ENCODE measurements at regions not wholly inside any gene's neighbourhood (a gene's known extent, or its start where the extent isn't known, plus 50 kb on each side); places are given as distances from the start of the nearest gene placed in this dataset.
"Not testable (repeated sequence)": the region's sequence is repeated elsewhere in the genome, so short reads cannot be mapped to it uniquely, and the experiment has no call there.

DNA sequence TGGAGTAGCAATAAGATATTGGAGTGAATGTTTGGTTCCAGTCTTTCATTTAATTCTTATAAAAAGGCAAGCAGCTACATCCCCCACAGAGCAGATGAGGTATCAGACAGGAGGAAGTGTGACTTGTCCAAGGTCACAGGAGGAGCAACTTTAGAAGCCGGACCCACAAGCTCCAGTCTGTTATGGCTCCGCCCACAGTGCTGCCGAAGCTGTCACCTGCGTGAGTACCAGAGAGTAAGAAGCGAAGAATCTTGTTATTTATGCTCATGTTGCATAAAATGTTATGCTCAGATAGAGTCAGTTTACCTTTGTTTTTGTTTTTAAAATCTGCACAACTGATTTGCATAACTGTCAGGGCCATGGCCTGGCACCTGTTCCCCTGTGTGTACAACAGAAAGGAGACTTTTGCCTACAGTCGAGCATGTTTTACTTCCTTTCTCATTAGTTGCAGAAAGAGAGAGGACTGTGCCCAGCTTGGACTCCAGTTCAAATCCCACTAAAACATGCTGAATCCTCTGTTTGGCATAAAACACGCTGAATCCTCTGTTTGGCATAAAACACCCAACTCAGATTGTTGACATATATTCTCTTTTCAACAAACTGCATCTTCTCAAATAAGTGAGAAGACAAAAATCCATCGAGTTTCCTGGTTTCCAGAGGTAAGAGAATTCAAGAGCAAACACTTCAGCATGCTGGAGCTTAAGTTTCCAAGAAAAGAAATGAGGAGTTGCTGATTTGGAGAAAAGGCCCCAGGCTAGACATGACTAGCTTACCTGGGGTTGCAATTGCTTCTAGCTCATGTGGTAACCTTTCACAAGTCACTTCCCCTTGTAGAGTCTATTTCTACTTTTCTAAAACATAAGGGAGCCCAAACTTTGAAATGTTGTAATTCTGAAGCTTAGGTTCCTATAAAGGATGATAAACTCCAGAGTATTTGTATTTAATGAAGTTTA is 409.8 kb upstream of the ZMIZ1 start:
- no peak for ATAC-seq

DNA sequence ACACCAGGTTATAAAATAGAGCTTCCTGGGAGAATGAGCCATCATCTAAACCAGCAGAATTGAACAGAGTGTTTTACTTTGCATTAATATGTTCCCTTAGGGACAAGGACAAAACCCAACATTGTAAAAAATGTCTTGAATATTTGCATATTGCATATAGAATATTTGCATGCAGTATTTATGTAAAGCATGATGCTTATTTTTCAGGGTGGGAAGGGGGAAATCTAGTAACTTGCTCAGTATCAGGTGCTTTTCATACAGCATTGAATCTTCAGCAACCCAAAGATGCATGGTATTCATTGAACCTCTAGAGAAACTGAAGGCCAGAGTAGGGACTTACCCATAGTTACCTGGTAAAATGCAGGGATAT is 409.2 kb upstream of the ZMIZ1 start:
- no peak for ATAC-seq

DNA sequence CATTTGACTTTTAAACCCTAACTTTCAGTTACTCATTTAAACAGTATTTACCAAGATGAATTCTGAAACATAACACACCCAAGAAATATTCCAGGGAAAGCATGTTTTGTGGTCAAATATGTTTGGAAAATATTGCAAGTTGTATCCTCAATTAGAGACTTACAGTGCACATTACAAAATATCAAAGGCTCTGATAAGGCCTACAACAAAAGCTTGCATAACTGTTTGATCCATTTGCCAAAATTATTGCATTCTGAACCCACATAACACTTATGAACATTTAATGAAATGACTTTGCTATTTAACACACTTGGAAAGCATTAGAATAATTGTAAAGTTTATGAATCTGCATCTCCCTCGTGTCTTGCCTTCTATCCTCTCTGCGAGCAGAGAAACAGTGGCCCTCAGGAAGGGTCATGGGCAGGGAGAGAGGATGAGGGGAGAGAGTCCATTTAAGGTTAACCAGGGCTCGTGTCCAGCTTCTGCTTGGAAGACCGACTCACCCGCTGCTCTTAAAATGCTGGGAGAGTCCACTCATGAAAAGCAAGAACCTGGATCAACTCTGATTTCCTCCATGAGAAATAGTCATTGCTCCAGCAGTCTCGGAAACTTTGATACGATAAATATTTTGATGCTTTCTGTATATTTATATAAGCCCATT is 408.2 kb upstream of the ZMIZ1 start:
- no peak for ATAC-seq

DNA sequence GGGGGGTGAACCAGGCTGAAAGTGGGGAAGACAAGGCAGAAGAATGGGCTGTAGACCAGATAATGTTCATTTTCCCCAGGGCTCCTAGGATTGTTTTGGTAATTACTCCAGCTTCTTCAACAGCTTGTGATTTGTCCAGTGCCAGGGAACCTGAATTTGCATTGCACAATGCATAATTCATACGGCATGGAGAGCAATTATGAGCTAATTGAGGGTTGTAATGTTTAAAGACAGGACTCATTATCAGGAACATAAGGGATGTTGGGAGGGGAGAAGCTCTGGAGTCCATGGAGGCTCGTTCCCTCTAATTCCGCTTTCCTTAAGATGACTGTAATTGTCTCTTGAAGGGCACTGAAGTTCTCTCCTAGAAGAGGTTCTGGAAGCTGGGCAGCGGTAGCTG is 405.0 kb upstream of the ZMIZ1 start:
- no peak for ATAC-seq

DNA sequence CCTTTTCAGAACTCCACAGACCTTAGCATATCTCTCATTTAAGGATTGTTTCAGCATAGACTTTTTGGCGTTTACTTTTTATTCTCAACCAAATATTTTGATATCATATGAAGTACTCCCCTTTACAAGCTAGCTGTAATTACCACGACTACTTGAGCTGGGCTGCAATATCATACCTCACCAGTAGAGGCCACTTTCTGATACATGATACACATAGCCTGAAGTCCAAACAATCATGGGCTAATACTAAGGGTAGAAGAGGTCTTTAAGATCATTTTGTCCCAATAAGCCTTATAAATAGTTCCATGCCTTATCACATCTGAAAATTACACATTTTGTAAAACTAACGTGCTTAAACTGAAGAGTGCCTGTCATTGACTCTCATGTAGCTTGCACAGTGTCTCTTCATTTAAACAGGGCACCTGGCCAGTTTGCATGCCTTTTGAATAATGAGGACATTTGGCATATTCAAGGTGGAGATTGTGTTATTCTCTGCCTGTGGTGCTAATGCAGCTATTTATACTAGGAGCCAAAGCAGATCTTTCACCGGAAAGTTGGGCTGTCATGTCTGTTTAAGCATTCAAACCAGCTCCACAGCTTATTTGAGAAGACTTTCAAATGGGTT is 403.7 kb upstream of the ZMIZ1 start:
- ATAC-seq = no peak

DNA sequence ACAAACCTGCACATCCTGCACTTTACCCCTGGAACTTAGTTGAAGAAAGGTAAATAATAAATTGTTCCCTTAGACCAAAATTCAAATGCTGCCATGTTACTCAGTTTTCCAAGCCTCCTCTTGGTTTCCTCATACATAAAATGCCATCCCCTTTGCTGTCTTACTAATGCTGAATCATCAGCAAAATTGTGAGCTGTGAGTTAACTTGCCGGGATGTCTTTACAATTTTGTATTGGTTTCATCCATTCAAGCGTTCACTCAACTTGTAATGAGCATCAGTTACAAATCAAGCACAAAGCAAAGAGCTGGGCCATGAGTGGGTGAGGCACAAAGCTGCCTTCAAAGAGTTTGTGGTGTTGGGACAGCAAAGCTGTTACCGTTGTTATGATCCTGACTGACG is 395.8 kb upstream of the ZMIZ1 start:
- ATAC-seq = no peak

DNA sequence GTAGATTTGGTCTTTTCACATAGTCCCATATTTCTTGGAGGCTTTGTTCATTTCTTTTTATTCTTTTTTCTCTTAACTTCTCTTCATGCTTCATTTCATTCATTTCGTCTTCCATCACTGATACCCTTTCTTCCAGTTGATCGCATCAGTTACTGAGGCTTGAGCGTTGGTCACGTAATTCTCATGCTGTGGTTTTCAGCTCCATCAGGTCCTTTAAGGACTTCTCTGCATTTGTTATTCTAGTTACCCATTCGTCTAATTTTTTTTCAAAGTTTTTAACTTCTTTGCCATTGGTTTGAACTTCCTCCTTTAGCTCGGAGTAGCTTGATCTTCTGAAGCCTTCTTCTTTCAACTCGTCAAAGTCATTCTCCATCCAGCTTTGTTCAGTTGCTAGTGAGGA is 387.6 kb upstream of the ZMIZ1 start:
- not testable (repeated sequence) for ATAC-seq

DNA sequence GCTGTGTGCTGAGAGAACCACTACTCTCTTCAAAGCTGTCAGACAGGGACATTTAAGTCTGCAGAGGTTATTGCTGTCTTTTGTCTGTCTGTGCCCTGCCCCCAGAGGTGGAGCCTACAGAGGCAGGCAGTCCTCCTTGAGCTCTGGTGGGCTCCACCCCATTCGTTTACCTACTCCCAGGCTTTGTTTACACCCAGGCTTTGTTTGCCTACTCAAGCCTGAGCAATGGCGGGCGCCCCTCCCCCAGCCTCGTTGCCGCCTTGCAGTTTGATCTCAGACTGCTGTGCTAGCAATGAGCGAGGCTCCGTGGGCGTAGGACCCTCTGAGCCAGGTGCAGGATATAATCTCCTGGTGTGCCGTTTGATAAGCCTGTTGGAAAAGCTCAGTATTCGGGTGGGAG is 386.8 kb upstream of the ZMIZ1 start:
- ATAC-seq = not testable (repeated sequence)

DNA sequence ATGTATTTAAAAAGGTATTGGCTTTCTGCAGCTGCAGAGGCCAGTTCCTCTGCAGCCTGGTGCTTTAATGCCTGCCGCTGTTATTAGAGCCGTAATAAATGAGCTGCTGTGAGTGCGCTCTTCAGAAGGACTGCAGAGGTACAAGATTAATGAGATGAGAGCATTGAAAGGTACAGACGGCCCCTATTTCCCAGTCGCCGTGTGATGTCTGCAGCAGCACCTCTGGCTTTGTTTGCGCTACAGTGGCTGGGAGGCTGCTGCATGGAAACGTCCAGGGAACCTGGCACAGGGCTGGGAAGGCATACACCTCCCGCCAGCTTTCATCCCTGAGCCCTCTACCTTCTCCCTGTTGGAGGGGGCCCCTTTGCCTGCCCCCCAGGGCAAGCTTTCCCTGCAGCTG is 383.8 kb upstream of the ZMIZ1 start:
- no peak for ATAC-seq

DNA sequence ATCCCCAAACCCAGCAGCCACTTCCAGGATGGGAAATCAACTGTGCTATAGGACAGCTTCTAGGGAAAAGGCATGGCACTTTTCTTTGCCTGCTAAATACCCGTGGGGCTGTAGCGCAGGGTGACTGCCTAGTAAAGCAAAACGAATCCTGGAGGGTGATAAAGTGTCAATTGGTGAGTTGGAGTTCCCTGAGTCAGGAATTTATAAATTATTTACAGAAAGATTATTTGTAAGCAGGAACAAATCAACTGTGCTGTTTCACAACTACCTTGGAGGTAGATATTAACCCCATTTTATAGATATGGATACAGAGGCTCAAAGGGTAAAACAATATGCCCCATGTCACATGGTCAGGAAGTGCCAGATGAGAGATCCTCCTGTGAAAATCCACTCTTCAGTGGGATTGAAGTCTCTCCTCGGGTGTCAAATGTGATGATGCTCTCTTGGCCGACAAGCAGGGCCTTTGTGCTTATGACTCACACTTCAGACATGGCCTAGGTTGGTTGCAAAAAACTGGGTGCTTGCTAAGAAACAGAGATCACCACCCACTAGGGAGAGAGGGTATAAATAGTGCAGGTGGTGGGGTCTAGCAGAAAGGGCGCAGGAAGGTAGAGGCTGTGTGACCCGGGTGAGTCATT is 383.2 kb upstream of the ZMIZ1 start:
- ATAC-seq = no peak

DNA sequence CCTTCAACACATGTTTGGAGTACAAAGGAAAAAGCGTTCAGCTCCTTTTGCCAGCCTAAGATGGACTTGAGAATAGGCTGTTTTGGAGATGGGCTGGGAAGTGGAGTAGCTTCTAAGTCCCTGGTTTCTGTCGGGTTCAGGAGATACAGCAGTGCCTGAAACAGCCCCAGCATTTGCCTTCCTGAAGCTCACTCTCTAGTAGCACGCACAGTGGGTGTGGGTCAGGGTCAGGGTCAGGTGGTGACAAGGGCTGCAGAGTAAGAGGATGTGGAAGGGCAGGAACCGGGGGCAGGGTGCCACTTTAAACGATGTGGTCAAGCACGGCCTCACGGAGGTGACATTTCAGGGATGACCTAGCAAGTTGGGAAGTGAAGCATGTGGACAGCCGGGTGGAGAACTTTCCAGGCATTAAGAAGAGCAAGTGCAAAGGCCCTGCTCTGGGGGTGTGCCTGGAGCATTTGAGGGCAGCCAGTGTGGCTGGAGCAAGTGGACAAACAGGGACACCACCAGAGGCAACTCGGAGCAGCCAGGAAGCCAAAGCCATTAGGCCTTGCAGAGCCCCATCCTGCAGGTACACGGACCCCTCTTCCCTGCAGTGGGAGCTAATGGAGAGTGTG is 382.2 kb upstream of the ZMIZ1 start:
- no peak for ATAC-seq

DNA sequence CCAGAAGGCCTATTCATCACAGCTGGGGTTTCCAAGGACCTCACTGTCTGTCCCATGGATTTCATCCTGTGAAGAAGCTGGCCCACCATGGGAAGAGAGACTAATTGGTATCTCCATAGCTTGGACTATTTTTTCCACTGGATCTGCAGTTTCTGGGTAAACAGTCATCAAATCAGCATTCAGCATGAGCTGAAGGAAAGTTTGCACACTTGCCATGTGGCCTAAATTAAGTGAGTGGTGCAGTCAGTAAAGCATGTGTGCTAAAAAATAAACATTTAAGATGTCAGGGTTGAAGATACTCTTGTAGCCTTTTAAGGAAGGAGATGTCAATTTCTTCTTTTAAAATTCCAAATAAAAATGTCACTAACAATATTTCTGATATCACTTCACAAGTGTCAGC is 381.1 kb upstream of the ZMIZ1 start:
- ATAC-seq = no peak

DNA sequence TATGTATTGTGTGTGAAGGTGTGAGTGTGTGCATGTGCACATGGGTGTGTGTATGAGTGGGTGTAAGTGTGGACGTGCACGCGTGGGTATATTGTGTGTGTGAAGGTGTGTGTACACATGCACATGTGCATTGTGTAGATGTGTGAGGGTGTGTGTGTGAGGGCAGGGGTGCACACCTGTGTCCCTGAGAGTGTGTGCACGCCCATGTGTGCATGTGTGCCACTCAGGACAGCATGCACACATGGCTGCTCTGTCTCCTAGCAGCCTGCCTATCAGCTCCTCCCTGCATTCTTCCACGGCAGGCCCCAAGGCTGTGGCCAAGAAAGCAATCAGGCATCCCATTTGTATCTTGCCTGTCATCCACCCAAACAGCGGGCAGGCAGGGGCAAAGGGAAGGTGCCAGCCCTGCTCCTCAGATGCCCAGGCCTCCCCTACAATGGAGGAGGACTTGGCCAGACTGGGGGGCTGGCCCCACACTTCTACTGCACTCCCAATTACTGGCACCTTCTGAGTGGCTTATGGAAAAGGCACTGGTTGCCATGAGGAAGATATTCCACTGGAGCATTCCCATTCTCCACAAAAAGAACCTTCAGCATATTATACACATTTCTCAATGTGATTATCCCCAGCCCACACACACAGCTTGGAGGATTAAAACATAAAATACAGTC is 380.4 kb upstream of the ZMIZ1 start:
- no peak for ATAC-seq

DNA sequence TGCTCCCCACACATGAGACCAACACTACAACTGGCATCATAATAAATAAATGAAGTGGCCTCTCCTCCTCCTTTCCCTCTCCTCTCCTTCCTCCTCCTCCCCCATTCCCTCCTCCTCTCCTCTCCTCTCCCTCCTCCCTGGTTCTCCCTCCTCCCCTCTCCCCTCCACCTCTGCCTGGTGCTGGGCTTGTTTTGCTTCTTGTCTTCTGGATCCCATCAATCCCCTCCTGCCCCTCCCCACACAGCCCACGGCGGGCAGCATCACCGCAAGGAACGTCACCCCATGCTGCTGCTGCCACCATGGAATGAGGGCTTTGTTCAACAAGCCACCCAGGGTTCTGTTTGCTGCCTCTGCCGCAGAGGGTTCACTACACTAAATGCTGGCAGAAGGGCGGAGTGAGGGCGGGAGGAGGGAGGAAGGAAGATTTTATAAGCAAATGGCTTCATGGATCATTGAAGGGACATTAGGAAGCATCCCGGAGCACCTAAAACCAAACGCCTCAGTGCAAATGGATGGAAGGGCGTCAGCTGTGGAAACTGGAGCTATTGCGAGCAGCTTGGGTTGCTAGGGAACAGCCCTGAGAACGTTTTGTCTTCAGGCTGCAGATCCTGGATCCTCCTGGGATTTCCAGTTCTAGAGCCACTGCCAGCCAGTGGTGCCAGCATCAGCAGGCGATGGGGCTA is 379.7 kb upstream of the ZMIZ1 start:
- ATAC-seq = no peak

DNA sequence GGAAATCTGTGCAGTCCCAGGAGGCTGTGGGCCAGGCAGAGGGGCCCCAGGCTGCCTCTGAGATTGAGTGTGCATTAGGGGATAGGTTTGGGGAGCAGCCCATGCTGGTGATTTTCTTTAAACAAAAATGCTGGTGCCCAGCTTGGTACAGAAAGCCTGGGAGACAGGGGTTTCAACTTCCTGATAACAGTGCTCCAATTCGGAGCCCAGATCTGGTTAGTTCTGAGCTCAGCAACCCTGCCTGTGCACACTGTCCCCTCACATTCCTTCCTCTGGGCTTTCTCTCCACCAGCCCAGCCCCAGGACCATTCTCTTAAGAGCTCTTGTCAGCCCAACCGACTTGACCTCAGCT is 379.2 kb upstream of the ZMIZ1 start:
- no peak for ATAC-seq

DNA sequence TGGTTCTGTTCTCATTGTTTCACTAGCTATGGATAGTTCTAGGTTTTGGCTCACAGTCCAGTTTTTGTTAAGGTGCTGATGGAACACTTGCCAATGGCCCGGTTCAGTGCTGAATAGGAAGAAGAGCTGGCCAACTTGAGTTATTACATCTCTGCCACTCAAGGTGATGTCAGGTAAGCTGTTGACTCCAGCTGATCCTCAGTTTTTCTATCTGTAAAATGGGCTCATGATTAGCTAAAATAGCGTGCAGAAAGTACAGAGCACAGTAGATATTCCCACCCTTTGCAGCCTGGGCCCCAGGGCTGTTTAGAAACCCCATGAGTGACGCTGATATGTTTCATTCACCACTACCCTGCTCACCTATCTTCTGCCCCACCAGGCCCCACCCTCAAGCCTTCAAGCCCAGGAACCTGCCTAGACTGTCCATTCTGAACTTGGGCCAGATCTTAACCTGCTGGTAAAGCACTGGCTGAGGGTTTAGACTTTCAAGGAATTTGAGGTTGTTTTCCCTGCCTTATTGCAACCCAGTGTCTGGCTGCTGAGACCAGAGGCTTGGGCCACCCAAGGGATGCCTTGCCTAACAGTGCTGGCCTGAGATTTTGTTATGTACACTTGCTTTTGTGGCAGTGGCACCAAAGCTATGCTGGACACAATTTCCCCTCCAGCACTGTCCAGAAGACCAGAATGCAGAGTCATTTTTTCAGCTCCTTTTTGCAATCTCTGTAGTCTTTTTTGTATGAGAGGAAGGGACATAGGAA is 378.2 kb upstream of the ZMIZ1 start:
- no peak for ATAC-seq

DNA sequence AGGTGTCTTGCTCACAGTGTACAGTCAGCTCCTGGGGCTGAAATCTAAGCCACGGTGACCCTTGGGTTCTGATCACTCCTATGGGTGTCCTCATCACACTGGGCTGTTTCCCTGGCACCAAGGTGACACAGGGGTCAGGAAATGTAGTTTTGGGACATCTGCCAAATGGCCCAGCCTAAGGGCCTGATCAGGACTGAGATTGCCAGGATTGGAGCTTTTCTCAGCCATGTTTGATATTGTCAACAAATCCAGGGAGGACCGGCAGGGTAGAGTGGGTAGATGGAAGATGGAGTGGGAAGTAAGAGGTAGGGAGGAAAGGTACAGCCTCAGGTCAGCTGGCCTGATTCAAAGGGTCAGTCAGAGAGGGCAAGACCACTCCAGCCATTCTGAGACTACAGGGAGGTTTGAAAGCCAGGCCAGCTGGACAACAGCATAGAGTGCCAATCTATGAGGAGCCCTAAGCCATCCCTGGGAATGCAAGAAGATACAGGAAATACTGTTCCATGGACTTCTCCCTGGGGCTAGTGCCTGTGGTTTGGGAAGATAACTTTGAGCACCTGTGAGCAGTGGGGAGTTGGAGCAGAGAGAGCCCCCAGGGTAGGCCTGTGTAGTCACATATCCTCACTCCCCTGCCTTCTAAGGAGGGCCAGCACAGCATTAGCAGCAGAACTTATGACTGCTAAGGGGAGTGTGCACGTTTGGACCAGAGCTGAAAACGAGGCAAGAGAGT is 377.3 kb upstream of the ZMIZ1 start:
- ATAC-seq = no peak

DNA sequence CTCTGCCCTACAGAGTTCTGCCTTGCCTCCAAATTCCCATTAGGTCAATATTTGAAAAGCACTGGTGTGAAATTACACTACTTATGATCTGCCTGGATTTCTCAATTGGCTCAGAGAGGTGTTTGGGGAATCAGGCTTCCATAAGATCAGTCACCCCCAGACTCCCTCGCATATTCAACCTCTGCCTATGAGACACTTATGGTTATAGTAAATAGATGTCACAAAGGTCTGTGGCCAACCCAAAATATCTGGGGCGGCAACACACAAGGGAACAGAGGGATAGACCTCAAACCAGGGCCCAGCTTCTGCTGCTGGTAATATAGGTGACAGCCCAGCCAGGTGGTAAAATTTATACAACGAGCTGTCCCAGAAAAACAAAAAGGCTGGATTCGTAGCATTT is 376.7 kb upstream of the ZMIZ1 start:
- no peak for ATAC-seq

DNA sequence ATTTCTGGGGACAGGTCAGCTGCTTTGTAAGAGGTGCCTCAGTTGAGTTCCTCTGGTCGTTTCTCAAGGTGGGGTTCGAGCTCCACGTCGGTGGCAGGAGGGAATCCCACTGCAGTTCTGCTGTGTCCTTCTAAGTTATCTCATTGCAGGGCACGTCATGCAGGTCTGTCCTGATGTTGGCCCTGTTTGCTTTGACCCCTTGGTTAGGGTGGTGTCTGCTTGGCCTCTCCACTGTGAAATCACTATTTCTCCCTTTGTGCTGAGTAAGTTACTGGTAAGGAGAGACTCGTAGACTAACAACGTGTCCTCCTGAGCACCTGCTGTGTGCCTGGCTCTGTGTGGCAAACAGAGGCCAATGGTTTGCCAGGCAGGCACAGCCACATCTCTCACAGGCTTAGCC is 372.9 kb upstream of the ZMIZ1 start:
- ATAC-seq = no peak

DNA sequence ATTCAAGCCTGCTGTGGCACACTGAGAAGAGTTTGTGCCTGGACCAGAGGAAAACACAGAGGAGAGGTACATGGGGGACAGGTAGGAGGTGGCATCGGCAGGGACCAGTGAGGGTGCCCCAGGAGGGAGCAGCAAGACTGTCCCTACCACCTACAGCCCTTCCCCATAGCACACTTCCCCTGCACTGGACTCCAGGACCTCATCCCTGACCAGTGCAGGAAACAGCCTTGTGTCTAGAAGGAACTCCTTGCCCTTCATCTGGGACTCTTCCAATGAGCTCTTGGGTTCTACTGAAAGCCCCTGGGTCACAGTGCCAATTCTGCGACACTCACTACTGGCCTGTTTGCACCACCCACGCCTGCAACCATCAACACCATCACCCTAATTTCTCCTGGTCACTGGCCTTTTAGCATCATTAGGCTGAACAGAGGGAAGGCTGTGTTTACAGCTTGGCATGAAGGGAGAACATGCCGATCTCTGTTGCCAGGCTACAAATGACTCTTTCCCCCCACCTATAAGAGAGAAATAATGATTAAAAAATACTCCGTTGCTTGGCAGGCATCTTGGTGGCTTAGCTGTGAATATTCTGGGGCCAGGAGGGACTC is 371.9 kb upstream of the ZMIZ1 start:
- no peak for ATAC-seq
